Endothelial cell of umbilical vein (primary cell): ENCODE measurements at regions not wholly inside any gene's neighbourhood (a gene's known extent, or its start where the extent isn't known, plus 50 kb on each side); places are given as distances from the start of the nearest gene placed in this dataset.

Source experiments
- EZH2 ChIP-seq: IDR thresholded peaks from 2 replicates; pipeline ENCODE4 v1.6.1; 2012; ENCODE audit warnings: borderline replicate concordance, low read depth, mild to moderate bottlenecking, moderate library complexity, low read length, inconsistent platforms; ENCODE audit not compliant: severe bottlenecking
- GATA2 ChIP-seq: IDR thresholded peaks from 2 replicates; pipeline ENCODE4 v1.7.0; 2011; ENCODE audit warnings: low read depth, mild to moderate bottlenecking, moderate library complexity, mixed read lengths, low read length; ENCODE audit not compliant: insufficient read length, insufficient read depth
- JUN ChIP-seq: IDR thresholded peaks from 2 replicates; pipeline ENCODE4 v1.6.1; 2011; ENCODE audit warnings: borderline replicate concordance, low read depth; ENCODE audit not compliant: insufficient read length, insufficient read depth
- MYC ChIP-seq: IDR thresholded peaks from one replicate; pipeline ENCODE4 v1.6.1; 2011; ENCODE audit warnings: mild to moderate bottlenecking, low read depth, low read length
- POLR2A ChIP-seq: IDR thresholded peaks from 2 replicates; pipeline ENCODE4 v1.6.1; 2012; ENCODE audit warnings: low read depth, mild to moderate bottlenecking, control low read depth, low read length
- POLR2AphosphoS5 ChIP-seq: IDR thresholded peaks from 2 replicates; pipeline ENCODE4 v1.6.1; 2012; ENCODE audit warnings: low read depth, mild to moderate bottlenecking, control low read depth, low read length, moderate library complexity; ENCODE audit not compliant: insufficient read depth
- TF ChIP-seq, protein P1 (sequence below), 2 donors: IDR thresholded peaks; 1 replicate in 1 of 2; 2 replicates in 1 of 2; pipeline ENCODE4 v1.5.1; 2011; ENCODE audit warnings: low read length in 2 of 2, mild to moderate bottlenecking in 2 of 2, moderate library complexity in 2 of 2, control low read depth in 1 of 2, inconsistent platforms in 1 of 2, low read depth in 1 of 2; ENCODE audit not compliant: insufficient read depth in 1 of 2; ENCODE audit errors: extremely low read depth in 1 of 2
- TF ChIP-seq, protein P2 (sequence below): IDR thresholded peaks from 2 replicates; pipeline ENCODE4 v1.6.1; 2011; ENCODE audit not compliant: insufficient read depth, insufficient read length

DNA sequence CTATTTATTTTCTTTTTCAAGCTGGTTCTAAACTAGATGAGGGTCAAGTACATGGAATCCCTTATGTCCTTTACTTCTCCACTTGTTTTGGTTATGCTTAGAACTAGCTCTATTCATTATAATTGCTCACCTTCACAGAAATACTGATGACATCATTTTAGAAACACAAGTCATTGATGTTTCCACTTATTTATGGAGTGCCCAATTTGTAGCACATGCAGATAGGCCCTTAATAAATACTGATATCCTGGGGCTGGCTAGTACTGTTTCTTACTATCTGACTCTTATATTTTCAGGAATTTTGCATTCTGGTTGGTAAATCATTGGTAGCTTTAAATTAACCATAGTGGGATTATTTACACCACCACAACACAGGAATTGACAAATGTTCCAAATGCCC lies 112.2 kb downstream of the NAA11 start:
- TF ChIP-seq, protein P1, sequence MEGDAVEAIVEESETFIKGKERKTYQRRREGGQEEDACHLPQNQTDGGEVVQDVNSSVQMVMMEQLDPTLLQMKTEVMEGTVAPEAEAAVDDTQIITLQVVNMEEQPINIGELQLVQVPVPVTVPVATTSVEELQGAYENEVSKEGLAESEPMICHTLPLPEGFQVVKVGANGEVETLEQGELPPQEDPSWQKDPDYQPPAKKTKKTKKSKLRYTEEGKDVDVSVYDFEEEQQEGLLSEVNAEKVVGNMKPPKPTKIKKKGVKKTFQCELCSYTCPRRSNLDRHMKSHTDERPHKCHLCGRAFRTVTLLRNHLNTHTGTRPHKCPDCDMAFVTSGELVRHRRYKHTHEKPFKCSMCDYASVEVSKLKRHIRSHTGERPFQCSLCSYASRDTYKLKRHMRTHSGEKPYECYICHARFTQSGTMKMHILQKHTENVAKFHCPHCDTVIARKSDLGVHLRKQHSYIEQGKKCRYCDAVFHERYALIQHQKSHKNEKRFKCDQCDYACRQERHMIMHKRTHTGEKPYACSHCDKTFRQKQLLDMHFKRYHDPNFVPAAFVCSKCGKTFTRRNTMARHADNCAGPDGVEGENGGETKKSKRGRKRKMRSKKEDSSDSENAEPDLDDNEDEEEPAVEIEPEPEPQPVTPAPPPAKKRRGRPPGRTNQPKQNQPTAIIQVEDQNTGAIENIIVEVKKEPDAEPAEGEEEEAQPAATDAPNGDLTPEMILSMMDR (IDR thresholded peaks at IDR 0.05; ENCODE audit: extremely low read depth in 1 of 2, insufficient read depth in 1 of 2, low read depth in 1 of 2, low read length in 2 of 2): no peak
- TF ChIP-seq POLR2A (no peak), POLR2AphosphoS5 (no peak), JUN (peak; percentile 13), EZH2 (no peak), GATA2 (no peak), MYC (no peak)
- TF ChIP-seq, protein P2, sequence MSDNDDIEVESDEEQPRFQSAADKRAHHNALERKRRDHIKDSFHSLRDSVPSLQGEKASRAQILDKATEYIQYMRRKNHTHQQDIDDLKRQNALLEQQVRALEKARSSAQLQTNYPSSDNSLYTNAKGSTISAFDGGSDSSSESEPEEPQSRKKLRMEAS: no peak
